Activated CD8-positive, alpha-beta memory T cell treated with anti-CD3 and anti-CD28 coated beads, Interleukin-2, amount 10 ng/mL, durations not matched to agents 7 days and 5 days (primary cell): ENCODE measurements at regions not wholly inside any gene's neighbourhood (a gene's known extent, or its start where the extent isn't known, plus 50 kb on each side); places are given as distances from the start of the nearest gene placed in this dataset.
A peak's percentile ranks its signal among the peaks of the same experiment; 100 is the strongest.

ENCODE experiments used
- ATAC-seq: fragments of 150-1000 bp; cut with Tn5 transposase; one replicate; pipeline ENCODE4 v1.10.0; 2021; ENCODE audit warnings: moderate library complexity
- CTCF ChIA-PET: fragments of 350-600 bp; sonication (Branson Sonifier 250); formaldehyde crosslinking; loops from one replicate; lab custom pipeline; 2021; ENCODE audit warnings: antibody characterized with exemption; lab: Charles Lee
- DNase-seq: peaks from one replicate; pipeline ENCODE4 v3.0.0-alpha.2; 2020
- H3K27ac Mint-ChIP-seq: one replicate; pipeline ENCODE4 v1.8.0; 2021; ENCODE audit warnings: mild to moderate bottlenecking, mixed read lengths
- H3K27me3 Mint-ChIP-seq: one replicate; pipeline ENCODE4 v1.8.0; 2021; ENCODE audit warnings: mixed read lengths
- H3K36me3 Mint-ChIP-seq: one replicate; pipeline ENCODE4 v1.8.0; 2021; ENCODE audit warnings: mild to moderate bottlenecking, mixed read lengths
- H3K4me1 Mint-ChIP-seq: one replicate; pipeline ENCODE4 v1.8.0; 2021; ENCODE audit warnings: mixed read lengths
- H3K4me3 Mint-ChIP-seq: one replicate; pipeline ENCODE4 v1.8.0; 2021; ENCODE audit warnings: mild to moderate bottlenecking, moderate library complexity, mixed read lengths
- H3K9me3 Mint-ChIP-seq: one replicate; pipeline ENCODE4 v1.8.0; 2022; ENCODE audit warnings: low read depth, mixed read lengths

- Mint-ChIP-seq H3K27ac (no peak overlapping the region), H3K9me3 (no peaks in the 10 kb centered on the region), H3K4me1 (peaks cover 4% of the 10 kb centered on the region), H3K36me3 (no peaks in the 10 kb centered on the region), H3K4me3 (no peak overlapping the region), H3K27me3 (peaks cover 33% of the 10 kb centered on the region)
- DNase-seq (peak; percentile 21), ATAC-seq (no peak)
- CTCF ChIA-PET, result no interaction called here
Measured at GRCh38 chr3:193774272-193774915, 181.4 kb downstream of the OPA1 start.

GRCh38 chr3:193774916-193775285, 181.9 kb downstream of the OPA1 start:
- Mint-ChIP-seq H3K9me3 (no peaks in the 10 kb centered on the region), H3K36me3 (no peaks in the 10 kb centered on the region), H3K4me1 (peaks cover 4% of the 10 kb centered on the region), H3K4me3 (no peak overlapping the region), H3K27ac (no peak overlapping the region), H3K27me3 (peaks cover 36% of the 10 kb centered on the region)
- CTCF ChIA-PET, result no interaction called here
- ATAC-seq (no peak), DNase-seq (peak; percentile 16)

DNA sequence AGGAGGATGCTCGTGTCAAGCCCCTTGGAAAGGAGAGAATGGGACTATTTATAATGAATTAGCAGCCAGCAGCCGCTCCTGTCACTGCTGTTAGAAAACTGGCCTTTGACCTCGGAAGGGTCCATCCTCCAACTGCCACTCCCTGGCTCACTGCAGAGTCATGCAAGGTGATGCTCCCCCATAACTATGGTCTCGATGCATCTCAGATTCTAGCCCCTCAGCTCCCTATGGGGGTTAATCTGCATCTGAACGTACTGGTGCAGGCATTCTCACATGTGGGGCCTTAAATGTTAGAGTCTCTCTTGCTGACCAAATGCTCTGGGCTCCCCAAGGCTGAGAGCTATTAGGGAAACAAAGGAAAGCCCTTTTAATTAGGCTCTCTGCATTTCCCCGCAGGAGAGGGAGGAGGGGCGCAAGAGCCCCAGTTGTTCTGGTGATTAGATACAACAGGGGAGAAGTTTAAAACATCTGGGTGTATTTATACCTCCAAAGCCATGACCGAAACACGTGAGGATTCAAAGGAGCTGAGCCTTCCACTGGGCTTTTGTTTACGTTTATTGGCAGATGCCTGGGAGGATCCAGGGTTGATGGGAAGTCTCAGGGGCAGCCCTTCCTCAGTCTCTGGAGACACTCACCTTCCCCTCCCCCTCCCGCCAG, 182.5 kb downstream of the OPA1 start:
- CTCF ChIA-PET, result interaction anchor here (2.2 kb wide), 1 partner anchor 540 kb away, joined by 7 read pairs; no protein-coding TSS in a partner anchor
- Mint-ChIP-seq H3K27ac (no peak overlapping the region), H3K9me3 (no peaks in the 10 kb centered on the region), H3K4me1 (peaks cover 4% of the 10 kb centered on the region), H3K27me3 (peaks cover 42% of the 10 kb centered on the region), H3K36me3 (no peaks in the 10 kb centered on the region), H3K4me3 (no peak overlapping the region)
- peak; percentile 19 for DNase-seq
- ATAC-seq, result no peak

DNA sequence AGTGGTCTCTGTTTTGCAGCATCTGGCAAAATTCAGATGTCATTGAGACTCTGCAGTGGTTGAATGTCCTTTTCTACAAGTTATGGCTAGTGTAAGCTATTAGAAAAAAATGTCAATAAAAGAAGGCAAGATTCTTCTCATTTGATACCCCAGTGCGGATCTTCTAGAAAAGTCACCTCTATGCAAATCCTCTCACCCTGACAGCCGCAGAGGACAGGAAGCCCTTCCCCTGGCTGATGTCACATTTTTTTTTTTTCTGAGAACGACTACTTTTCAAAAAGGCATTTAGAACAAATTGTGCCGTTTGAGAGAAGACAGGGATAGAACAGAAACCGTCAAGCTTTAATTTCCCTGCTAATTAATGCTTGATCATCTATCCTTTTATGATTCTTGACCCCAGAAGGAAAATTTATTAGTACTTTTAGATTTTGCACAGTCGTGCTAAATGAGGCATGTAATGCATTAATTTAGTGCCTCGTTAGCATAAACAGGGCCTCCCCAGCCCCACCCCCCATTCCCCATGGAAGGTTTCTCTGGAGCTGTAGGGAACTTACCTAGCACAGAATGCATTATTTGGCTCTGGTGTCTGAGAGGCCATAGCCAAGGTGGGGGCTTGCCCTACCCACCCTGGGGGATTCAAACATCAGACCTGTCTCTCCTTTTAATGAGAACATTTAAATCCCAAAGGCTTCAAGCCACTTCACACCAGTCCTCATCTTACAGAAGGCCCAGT, 183.8 kb downstream of the OPA1 start:
- CTCF ChIA-PET, result interaction anchor here (2.2 kb wide), 1 partner anchor 539 kb away, joined by 7 read pairs; no protein-coding TSS in a partner anchor
- DNase-seq, result peak; percentile 41
- Mint-ChIP-seq H3K27me3 (peaks cover 50% of the 10 kb centered on the region), H3K9me3 (no peaks in the 10 kb centered on the region), H3K36me3 (no peaks in the 10 kb centered on the region), H3K27ac (no peak overlapping the region), H3K4me1 (peaks cover 4% of the 10 kb centered on the region), H3K4me3 (no peak overlapping the region)
- ATAC-seq, result peak; percentile 36

GRCh38 chr3:193777524-193777923, 184.5 kb downstream of the OPA1 start:
- H3K4me1 Mint-ChIP-seq, result peaks cover 4% of the 10 kb centered on the region
- no peaks in the 10 kb centered on the region for H3K36me3 Mint-ChIP-seq
- H3K27ac Mint-ChIP-seq, result no peak overlapping the region
- CTCF ChIA-PET, result interaction anchor here (2.2 kb wide), 1 partner anchor 538 kb away, joined by 7 read pairs; no protein-coding TSS in a partner anchor
- ATAC-seq, result no peak
- peak; percentile 34 for DNase-seq
- no peak overlapping the region for H3K4me3 Mint-ChIP-seq
- no peaks in the 10 kb centered on the region for H3K9me3 Mint-ChIP-seq
- peaks cover 56% of the 10 kb centered on the region for H3K27me3 Mint-ChIP-seq

DNA sequence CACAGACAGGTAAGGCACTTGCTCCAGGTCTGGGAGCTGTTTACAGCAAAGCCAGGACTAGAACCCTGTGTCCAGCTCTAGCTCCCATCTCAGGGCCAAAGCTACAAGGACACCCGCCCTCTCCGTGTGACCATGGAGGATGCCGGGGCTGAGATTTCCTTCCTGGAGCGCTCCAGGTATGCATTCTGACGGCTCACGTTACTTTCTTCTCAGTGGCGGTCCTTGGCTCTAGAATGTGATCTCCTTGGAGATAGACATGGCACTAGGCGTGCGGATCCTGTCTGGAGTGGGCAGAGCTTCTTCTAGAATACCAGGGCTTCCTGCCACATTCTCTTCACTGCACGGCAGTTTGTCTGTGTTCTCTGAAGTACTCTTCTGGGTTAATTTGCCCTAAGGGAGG, 185.7 kb downstream of the OPA1 start:
- Mint-ChIP-seq H3K9me3 (no peaks in the 10 kb centered on the region), H3K27me3 (peaks cover 59% of the 10 kb centered on the region), H3K27ac (no peak overlapping the region), H3K4me1 (peaks cover 4% of the 10 kb centered on the region), H3K4me3 (no peak overlapping the region), H3K36me3 (no peaks in the 10 kb centered on the region)
- ATAC-seq, result no peak
- CTCF ChIA-PET, result interaction anchor here (1.0 kb wide), 1 partner anchor 10 kb away, joined by 3 read pairs; no protein-coding TSS in a partner anchor
- DNase-seq, result peak; percentile 29

DNA sequence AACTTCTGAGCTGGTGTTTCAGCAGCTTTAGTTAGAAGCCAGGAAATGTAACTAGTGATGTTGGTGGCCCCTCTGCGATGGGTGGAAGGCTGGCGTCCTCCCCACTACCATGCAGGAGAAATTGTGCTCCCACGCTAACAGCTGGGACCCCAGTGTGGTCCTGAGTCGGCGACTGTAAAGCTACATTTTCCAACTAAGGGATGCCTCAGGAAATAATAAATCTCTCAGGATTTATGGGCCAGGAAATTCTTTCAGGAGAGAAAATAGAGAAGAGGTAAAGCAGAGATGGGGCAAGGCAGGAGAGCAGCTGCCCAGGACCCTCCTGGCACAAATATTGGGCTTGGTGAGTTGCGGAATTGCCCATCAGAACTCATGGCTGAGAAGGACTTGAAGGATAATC, 186.9 kb downstream of the OPA1 start:
- DNase-seq (no peak), ATAC-seq (no peak)
- Mint-ChIP-seq H3K36me3 (no peaks in the 10 kb centered on the region), H3K27me3 (peaks cover 67% of the 10 kb centered on the region), H3K9me3 (no peaks in the 10 kb centered on the region), H3K27ac (no peak overlapping the region), H3K4me1 (peaks cover 4% of the 10 kb centered on the region), H3K4me3 (no peak overlapping the region)
- CTCF ChIA-PET, result interaction anchor here (0.9 to 4.8 kb wide), 5 partner anchors 9 to 536 kb away, joined by 3 to 46 read pairs (median 3); no protein-coding TSS in a partner anchor

DNA sequence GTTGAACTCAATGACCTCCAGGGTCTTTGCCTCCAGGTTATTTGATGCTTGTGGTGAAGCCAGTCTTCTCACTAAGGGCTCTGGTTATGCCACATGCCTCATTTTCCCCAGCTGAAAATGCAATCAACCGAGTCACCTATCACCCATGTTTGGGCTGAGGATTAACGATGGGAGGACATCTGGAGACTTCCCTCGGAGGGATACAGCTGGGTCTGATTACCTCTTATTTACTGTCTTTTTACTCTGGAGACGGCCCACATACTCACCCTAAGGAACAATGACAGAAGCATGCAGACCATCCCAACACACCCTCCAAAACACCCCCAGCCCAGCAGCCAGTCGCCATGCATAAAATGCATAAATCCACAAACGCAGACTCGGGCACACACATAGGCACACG, 187.4 kb downstream of the OPA1 start:
- H3K9me3 Mint-ChIP-seq, result no peaks in the 10 kb centered on the region
- H3K4me1 Mint-ChIP-seq, result peaks cover 4% of the 10 kb centered on the region
- no peak for DNase-seq
- ATAC-seq, result no peak
- H3K36me3 Mint-ChIP-seq, result no peaks in the 10 kb centered on the region
- peaks cover 68% of the 10 kb centered on the region for H3K27me3 Mint-ChIP-seq
- H3K4me3 Mint-ChIP-seq, result no peak overlapping the region
- no peak overlapping the region for H3K27ac Mint-ChIP-seq
- CTCF ChIA-PET, result interaction anchor here (0.9 to 4.8 kb wide), 11 partner anchors 10 to 617 kb away, joined by 3 to 46 read pairs (median 3); no protein-coding TSS in a partner anchor

DNA sequence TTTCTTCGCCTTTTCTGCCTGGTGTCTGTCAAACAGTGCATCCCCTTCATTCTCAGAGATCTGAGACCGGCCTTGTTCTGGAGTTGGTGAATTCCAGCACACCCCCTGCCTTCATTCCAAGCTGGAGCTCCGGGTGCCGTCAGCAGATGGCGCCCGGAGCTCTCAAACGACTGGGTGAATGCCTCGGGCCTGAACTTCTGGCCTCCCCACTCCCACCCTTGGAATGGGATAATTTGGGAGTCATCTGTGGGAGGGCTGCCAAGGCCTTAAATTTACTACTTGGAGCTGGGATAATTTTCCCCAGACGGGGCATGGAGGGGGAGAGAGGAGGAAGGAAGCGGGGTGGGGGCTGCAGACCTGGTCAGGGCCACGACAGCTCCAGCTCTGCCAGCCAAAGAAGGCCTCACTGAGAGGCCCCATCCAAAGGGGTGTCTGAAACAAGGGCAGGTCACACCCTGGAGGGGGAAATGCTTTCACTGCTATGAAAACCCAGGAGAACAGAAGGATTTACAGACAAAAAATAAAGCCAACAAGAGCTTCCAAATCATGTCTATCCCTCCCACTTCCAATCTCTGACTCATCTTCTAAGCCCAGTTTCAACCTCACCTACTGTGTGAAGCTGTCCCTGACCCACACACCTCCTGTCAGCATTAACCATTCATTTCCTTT, 187.9 kb downstream of the OPA1 start:
- Mint-ChIP-seq H3K4me3 (no peak overlapping the region), H3K9me3 (no peaks in the 10 kb centered on the region), H3K27ac (no peak overlapping the region), H3K36me3 (no peaks in the 10 kb centered on the region), H3K4me1 (peaks cover 4% of the 10 kb centered on the region), H3K27me3 (peaks cover 64% of the 10 kb centered on the region)
- DNase-seq, result no peak
- CTCF ChIA-PET, result interaction anchor here (0.9 to 4.8 kb wide), 11 partner anchors 10 to 617 kb away, joined by 3 to 46 read pairs (median 3); no protein-coding TSS in a partner anchor
- no peak for ATAC-seq

DNA sequence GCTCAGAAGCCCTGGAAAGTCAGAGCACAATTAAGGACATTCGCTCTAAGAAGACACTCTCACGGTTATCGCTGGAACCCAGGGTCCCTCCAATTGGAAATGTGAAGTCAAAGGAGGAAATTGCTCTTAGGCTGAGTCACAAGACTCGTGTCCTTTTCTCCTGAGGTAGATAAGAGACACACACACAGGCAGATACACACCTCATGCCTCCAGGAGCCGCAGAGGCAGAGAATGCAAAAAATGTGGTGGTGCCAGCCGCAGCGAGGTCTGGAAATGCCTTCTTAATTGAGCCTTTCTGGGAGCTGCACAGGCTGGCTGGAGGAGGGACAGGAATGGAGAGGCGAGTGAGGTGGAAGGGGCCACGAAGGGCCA, 189.3 kb downstream of the OPA1 start:
- CTCF ChIA-PET, result interaction anchor here (4.8 kb wide), 1 partner anchor 534 kb away, joined by 46 read pairs; no protein-coding TSS in a partner anchor

DNA sequence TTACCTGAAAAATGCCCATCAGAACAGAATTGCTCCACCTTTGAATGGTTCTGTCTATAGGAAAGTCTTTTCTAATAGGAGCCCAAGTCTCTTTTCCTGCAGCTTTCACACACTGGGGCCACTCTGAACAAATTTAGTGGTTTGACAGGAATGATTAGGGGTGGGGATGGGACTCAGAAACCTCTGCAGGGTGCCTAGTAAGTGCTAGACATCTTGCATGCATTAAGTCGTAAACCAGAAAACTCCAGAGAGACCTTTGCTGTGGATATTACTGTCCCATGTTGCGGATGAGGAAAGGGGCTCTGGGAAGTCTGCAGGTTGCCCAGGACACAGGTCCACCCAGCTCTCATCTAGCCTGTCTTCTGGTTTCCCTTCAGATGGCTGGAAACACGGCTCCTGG, 189.7 kb downstream of the OPA1 start:
- no peak for DNase-seq
- Mint-ChIP-seq H3K9me3 (no peaks in the 10 kb centered on the region), H3K4me3 (no peak overlapping the region), H3K36me3 (no peaks in the 10 kb centered on the region), H3K27ac (no peak overlapping the region), H3K27me3 (peaks cover 61% of the 10 kb centered on the region), H3K4me1 (no peaks in the 10 kb centered on the region)
- ATAC-seq, result no peak
- CTCF ChIA-PET, result interaction anchor here (4.8 kb wide), 1 partner anchor 533 kb away, joined by 46 read pairs; no protein-coding TSS in a partner anchor

More for the DNA sequence above, 189.3 kb downstream of the OPA1 start:
- Mint-ChIP-seq H3K9me3 (no peaks in the 10 kb centered on the region), H3K4me3 (no peak overlapping the region), H3K27ac (no peak overlapping the region), H3K27me3 (peaks cover 57% of the 10 kb centered on the region), H3K36me3 (no peaks in the 10 kb centered on the region), H3K4me1 (no peaks in the 10 kb centered on the region)
- DNase-seq (no peak), ATAC-seq (no peak)

DNA sequence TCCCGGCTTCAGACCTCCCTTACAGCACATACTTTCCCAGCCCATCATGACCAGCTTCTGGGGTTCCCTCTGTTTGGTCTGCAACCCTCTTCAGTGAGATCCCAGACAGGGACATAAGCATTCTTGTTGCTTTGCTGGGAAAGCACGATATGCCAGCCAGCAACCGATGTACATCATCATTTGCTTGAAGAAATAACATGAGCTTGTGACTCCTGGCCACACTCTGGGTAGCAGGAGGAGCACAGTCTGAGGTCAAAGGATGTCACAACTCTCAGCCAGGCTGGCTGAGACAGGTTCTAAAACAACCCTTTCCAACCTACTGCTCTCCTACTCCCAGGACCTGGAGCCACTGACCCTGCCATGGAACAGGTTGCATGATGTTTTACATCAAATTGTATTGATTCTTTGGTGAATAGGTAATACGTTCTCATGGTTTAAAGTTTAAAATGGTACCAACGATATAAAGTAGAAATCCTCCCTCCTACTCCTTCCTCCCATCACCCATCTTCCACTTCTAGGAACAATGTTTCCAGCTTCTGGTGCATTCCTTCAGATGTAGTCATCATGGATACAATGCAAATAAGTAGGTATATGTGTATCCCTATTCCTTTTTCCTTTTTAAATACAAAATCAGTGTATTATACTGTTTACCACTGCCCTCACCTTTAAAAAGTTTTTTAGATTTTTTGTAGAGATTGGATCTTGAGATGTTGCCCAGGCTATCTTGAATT, 190.3 kb downstream of the OPA1 start:
- Mint-ChIP-seq H3K4me1 (no peaks in the 10 kb centered on the region), H3K27ac (no peak overlapping the region), H3K9me3 (no peaks in the 10 kb centered on the region), H3K27me3 (peaks cover 66% of the 10 kb centered on the region), H3K36me3 (no peaks in the 10 kb centered on the region), H3K4me3 (no peak overlapping the region)
- DNase-seq, result no peak
- ATAC-seq, result no peak
- CTCF ChIA-PET, result interaction anchor here (0.8 to 4.8 kb wide), 3 partner anchors 76 to 560 kb away, joined by 3 to 46 read pairs (median 4); no protein-coding TSS in a partner anchor
